IPS-18c (cell line): ENCODE measurements at regions not wholly inside any gene's neighbourhood (a gene's known extent, or its start where the extent isn't known, plus 50 kb on each side); places are given as distances from the start of the nearest gene placed in this dataset.

Experiments used
- H3K4me3 ChIP-seq: 2 replicates; pipeline ENCODE4 v1.7.0; 2013; ENCODE audit warnings: low read depth, mild to moderate bottlenecking, low read length, moderate library complexity; ENCODE audit not compliant: insufficient read depth
- H3K9me3 ChIP-seq: one replicate; pipeline ENCODE4 v1.6.1; 2013; ENCODE audit warnings: mild to moderate bottlenecking, low read length, moderate library complexity; ENCODE audit not compliant: control insufficient read depth, insufficient read depth

GRCh38 chr9:15113288-15113687 is 193.7 kb downstream of the TTC39B start:
- Histone ChIP-seq H3K4me3 (no peak overlapping the region), H3K9me3 (no peaks in the 10 kb centered on the region)

DNA sequence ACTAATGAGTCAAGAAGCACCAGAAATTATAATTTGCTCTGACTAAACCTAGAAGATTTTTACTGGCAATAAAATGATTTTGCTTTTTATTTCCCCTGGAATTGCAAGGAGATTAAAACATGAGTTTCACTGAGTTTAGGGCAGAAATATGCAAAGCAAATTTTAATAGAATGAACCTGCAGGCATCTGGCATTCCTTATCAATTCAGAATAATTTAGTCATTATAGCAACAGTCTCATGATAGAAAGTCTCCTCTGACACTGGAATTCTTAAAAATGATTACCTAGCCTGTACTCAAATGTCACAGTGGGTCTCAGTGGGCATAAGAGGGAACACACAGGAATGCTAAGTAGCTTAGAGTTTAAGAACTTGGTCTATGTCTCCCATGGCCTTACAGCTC is 195.9 kb downstream of the TTC39B start:
- Histone ChIP-seq H3K4me3 (no peak overlapping the region), H3K9me3 (no peaks in the 10 kb centered on the region)

GRCh38 chr9:15104826-15105420 is 194.7 kb upstream of the FREM1 start:
- H3K4me3 ChIP-seq: no peak overlapping the region
- H3K9me3 ChIP-seq: no peaks in the 10 kb centered on the region

DNA sequence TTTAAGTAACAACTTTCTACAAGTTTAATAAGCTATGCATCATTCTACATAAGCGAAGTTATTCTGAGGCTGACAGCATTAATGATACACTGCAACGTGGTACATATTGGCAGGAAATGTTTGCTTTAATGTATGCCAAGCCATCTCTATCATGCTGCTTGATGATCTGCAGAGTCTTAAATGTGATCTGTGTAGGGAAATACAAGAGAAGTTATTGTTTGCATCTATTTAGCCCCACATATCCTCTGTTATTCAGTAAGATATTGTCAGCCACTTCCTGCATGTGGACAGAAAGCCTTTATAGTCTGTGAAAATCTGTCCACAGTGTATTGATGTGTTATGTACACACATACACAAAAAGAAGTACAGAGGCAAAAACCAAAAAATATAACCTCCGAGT is 193.1 kb upstream of the FREM1 start:
- Histone ChIP-seq H3K9me3 (no peaks in the 10 kb centered on the region), H3K4me3 (no peak overlapping the region)

DNA sequence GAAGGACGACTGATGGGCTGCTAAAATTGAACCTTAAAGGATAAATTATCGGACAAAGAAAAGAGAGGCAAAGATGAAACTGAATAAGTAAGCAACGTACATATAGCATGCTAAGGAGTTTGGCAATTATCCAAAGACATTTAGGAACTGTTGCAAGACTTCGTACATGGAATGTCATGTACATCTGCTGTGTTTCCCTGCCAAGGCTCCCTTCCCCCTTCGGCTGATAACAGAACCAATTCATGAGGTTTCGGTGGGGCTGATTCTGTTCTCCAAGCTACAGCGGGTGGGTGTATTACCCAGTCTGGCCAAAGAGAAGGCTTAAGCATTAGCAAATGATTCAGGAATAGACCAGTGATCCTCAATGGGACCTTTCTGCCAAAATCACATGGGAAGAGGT is 190.9 kb upstream of the FREM1 start:
- Histone ChIP-seq H3K4me3 (no peak overlapping the region), H3K9me3 (no peaks in the 10 kb centered on the region)

DNA sequence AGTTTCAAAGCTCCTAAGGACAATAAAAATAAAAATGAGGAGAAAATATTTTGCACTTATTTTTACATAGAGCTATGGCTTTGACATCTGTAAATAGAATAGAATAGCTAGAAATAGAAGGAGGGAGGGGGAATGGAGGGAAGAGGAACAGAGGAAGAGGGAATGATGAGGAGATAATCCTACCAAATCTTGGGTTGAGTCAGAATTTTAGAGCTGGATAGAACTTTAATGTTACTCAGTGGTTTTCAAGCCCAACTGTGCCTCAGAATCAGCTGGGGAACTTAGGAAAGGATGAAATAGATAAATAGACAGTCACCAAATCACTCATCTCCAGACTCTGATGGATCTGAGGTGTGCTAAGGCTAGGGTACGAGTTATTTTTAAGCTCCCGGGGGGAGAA is 190.3 kb upstream of the FREM1 start:
- Histone ChIP-seq H3K4me3 (no peak overlapping the region), H3K9me3 (no peaks in the 10 kb centered on the region)

DNA sequence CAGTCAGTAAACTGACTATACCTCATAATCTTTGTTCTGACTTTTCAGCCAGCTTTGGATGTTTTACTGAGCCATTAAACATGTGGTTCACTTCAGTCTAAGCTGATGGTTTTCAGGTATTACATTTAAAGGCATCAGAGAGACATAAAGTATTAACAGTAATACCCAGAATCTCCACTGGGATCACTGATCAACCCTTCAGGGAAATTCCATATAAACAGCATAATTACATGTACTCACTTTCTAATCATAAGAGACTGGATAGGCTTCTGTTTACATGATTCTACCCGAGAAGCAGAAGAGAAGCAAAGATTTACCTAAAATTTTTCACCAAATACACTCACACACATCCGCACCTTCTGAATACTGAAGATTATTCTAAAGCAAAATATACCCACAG is 186.7 kb upstream of the FREM1 start:
- no peaks in the 10 kb centered on the region for H3K9me3 ChIP-seq
- H3K4me3 ChIP-seq: no peak overlapping the region

GRCh38 chr9:15086778-15087324 is 176.6 kb upstream of the FREM1 start:
- no peaks in the 10 kb centered on the region for H3K9me3 ChIP-seq
- H3K4me3 ChIP-seq: no peak overlapping the region

DNA sequence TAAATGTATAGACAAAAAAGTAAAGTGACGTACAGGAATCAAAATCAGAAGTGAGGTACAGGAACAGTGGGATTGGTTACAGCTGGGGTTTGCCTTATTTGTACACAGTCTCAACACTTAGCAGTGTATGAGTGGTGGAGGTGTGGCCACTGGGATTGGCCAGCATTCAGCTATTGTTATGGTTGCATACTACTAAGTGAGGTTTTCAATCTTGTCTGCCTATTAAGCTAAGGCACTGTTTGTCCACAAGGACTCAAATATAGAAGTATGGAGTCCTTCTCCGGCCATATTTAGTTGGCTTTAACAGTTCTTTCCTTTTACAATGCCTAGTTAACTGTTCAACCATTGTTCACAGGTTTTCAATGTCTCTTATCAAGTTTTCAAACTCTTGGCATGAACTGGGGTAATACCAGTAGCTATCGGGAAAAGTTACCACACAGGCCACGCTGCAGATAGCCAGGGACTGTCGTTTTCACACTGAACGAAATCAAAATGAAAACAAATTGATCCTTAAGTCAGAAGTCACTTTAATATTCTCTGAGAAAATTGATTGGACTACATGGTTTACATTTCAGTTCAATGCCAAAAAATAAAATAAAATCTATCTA is 176.0 kb upstream of the FREM1 start:
- Histone ChIP-seq H3K4me3 (no peak overlapping the region), H3K9me3 (no peaks in the 10 kb centered on the region)

- H3K4me3 ChIP-seq: no peak overlapping the region
- H3K9me3 ChIP-seq: no peaks in the 10 kb centered on the region
Observed at GRCh38 chr9:15081021-15081753, 171.0 kb upstream of the FREM1 start.

DNA sequence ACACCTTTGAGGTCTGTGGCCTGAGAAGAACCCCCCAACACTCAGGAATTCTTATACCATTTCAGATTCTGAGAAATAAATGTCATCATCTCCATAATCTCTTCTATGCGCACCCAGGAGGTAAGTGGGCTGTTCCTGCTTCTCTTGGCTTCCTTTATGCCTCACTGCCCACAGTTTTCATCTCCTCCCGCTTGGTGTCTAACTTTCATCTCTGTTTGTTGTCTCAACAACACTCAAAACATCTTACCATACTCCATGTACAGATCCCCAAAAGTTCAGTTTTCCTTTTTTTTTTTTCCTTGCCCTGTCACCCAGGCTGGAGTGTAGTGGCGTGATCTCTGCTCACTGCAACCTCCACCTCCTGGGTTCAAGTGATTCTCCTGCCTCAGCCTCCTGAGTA is 170.2 kb upstream of the FREM1 start:
- no peak overlapping the region for H3K4me3 ChIP-seq

DNA sequence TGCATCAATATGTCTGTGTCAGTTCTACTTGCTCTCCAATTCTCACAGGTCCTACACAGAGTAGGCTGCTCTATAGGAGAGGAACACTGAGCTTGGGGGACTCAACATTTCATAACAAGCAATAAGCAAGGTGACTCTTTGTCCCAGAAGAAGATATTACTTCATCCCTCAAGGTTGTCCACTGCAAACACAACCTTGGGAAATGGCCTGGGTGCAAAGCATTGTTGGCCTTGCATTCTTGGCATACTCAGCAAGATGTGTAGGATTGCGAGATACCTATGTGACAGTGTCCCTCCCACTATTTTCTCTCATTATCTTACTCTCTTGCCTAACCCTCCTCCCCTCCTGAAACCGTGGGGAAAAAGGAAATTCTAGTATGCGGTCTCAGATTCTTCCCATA is 169.8 kb upstream of the FREM1 start:
- Histone ChIP-seq H3K9me3 (no peaks in the 10 kb centered on the region), H3K4me3 (no peak overlapping the region)

More for the DNA sequence above, 170.2 kb upstream of the FREM1 start:
- H3K9me3 ChIP-seq: no peaks in the 10 kb centered on the region

- no peak overlapping the region for H3K4me3 ChIP-seq
Observed at GRCh38 chr9:15077946-15078729, 167.9 kb upstream of the FREM1 start.

GRCh38 chr9:15073620-15074019 is 163.4 kb upstream of the FREM1 start:
- Histone ChIP-seq H3K4me3 (no peak overlapping the region), H3K9me3 (no peaks in the 10 kb centered on the region)

More at GRCh38 chr9:15077946-15078729, 167.9 kb upstream of the FREM1 start:
- H3K9me3 ChIP-seq: no peaks in the 10 kb centered on the region

- H3K4me3 ChIP-seq: no peak overlapping the region
- H3K9me3 ChIP-seq: no peaks in the 10 kb centered on the region
Observed at GRCh38 chr9:15070716-15071115, 160.5 kb upstream of the FREM1 start.

- no peaks in the 10 kb centered on the region for H3K9me3 ChIP-seq
- H3K4me3 ChIP-seq: no peak overlapping the region
Observed at GRCh38 chr9:15069106-15069505, 158.9 kb upstream of the FREM1 start.

DNA sequence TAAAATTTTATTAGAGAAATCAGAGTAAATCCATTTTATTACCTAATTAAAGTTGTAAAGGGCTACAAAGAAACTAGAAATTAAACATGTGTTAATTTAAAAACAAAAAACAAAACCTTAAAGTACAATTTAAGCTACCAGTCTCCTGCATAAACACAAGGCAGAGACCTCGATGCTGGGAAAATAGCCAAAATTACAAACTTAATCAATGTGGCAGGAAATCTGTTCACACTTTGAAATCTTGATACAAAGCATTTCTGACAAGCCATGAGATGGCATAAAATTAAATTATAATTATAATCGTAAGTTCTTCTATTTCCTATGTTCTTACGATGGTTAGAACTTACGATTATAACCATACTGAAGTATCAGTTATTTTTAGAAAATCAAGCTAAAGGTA is 158.0 kb upstream of the FREM1 start:
- no peak overlapping the region for H3K4me3 ChIP-seq
- H3K9me3 ChIP-seq: no peaks in the 10 kb centered on the region
